SK-N-SH treated with all-trans-retinoic acid at 6 μM for 48 hours (cell line): ENCODE measurements at regions not wholly inside any gene's neighbourhood (a gene's known extent, or its start where the extent isn't known, plus 50 kb on each side); places are given as distances from the start of the nearest gene placed in this dataset.

Source experiments
- ATAC-seq: fragments of 200-7000 bp; cut with Tn5 transposase; 3 replicates; pipeline ENCODE4 v1.9.1; 2020; ENCODE audit warnings: mild to moderate bottlenecking, moderate library complexity
- ARNTL ChIP-seq: fragments of 450-650 bp; formaldehyde crosslinking; IDR thresholded peaks from 2 replicates; pipeline ENCODE4 v1.5.0; 2020; ENCODE audit warnings: low read depth, mild to moderate bottlenecking, moderate library complexity, borderline replicate concordance
- CSDC2 ChIP-seq: fragments of 250-450 bp; sonication (Bioruptor Pico); IDR thresholded peaks from 2 replicates; pipeline ENCODE4 v1.5.0; 2020; ENCODE audit warnings: mild to moderate bottlenecking, moderate library complexity
- ESRRG ChIP-seq: fragments of 250-450 bp; sonication (Bioruptor Pico); IDR thresholded peaks from 2 replicates; pipeline ENCODE4 v1.6.1; 2021; ENCODE audit warnings: mild to moderate bottlenecking
- GLIS3 ChIP-seq: fragments of 250-450 bp; sonication (Bioruptor Pico); IDR thresholded peaks from 2 replicates; pipeline ENCODE4 v1.5.0; 2020; ENCODE audit warnings: mild to moderate bottlenecking, moderate library complexity
- ISL1 ChIP-seq: fragments of 250-450 bp; sonication (Bioruptor Pico); IDR thresholded peaks from 2 replicates; pipeline ENCODE4 v2.1.2; 2022; ENCODE audit warnings: mild to moderate bottlenecking, moderate library complexity
- OSR1 ChIP-seq: fragments of 250-450 bp; sonication (Bioruptor Pico); IDR thresholded peaks from 2 replicates; pipeline ENCODE4 v1.8.0; 2022; ENCODE audit warnings: moderate library complexity, mild to moderate bottlenecking, inconsistent platforms
- PPARA ChIP-seq: fragments of 250-450 bp; sonication (Bioruptor Pico); IDR thresholded peaks from 2 replicates; pipeline ENCODE4 v1.5.0; 2020; ENCODE audit warnings: mild to moderate bottlenecking, borderline replicate concordance
- SNAI2 ChIP-seq: fragments of 250-450 bp; sonication (Bioruptor Pico); IDR thresholded peaks from 2 replicates; pipeline ENCODE4 v1.5.0; 2020; ENCODE audit warnings: mild to moderate bottlenecking, moderate library complexity
- TCF4 ChIP-seq: fragments of 250-450 bp; sonication (Bioruptor Pico); IDR thresholded peaks from 2 replicates; pipeline ENCODE4 v1.8.0; 2021; ENCODE audit warnings: mild to moderate bottlenecking, moderate library complexity, borderline replicate concordance
- TOX ChIP-seq: fragments of 250-450 bp; sonication (Bioruptor Pico); IDR thresholded peaks from 2 replicates; pipeline ENCODE4 v1.8.0; 2021; ENCODE audit warnings: mild to moderate bottlenecking, moderate library complexity, borderline replicate concordance
- ZC3H10 ChIP-seq: fragments of 250-450 bp; sonication (Bioruptor Pico); IDR thresholded peaks from 2 replicates; pipeline ENCODE4 v1.5.1; 2021; ENCODE audit warnings: mild to moderate bottlenecking, moderate library complexity
- ZFP3 ChIP-seq: fragments of 250-450 bp; sonication (Bioruptor Pico); IDR thresholded peaks from 2 replicates; pipeline ENCODE4 v1.5.0; 2020; ENCODE audit warnings: mild to moderate bottlenecking, moderate library complexity
- ZNF565 ChIP-seq: fragments of 450-650 bp; formaldehyde crosslinking; conservative IDR thresholded peaks from 2 replicates; pipeline ENCODE4 v1.5.0; 2020; ENCODE audit warnings: low read depth, mild to moderate bottlenecking, moderate library complexity
- ZNF70 ChIP-seq: fragments of 450-650 bp; formaldehyde crosslinking; IDR thresholded peaks from 2 replicates; pipeline ENCODE4 v1.5.0; 2020; ENCODE audit warnings: mild to moderate bottlenecking, moderate library complexity
- ZNF8 ChIP-seq: fragments of 450-650 bp; formaldehyde crosslinking; IDR thresholded peaks from 2 replicates; pipeline ENCODE4 v1.5.0; 2020; ENCODE audit warnings: mild to moderate bottlenecking, moderate library complexity
- TF ChIP-seq, protein P1 (sequence below): fragments of 250-450 bp; sonication (Bioruptor Pico); IDR thresholded peaks from 2 replicates; pipeline ENCODE4 v1.8.0; 2021; ENCODE audit warnings: low read depth, mild to moderate bottlenecking, moderate library complexity, borderline replicate concordance
- TF ChIP-seq, protein P2 (sequence below): fragments of 250-450 bp; sonication (Bioruptor Pico); IDR thresholded peaks from 2 replicates; pipeline ENCODE4 v1.8.0; 2020; ENCODE audit warnings: mild to moderate bottlenecking, moderate library complexity, borderline replicate concordance
- TF ChIP-seq, protein P3 (sequence below): fragments of 250-450 bp; sonication (Bioruptor Pico); IDR thresholded peaks from 2 replicates; pipeline ENCODE4 v1.5.0; 2020; ENCODE audit warnings: mild to moderate bottlenecking, moderate library complexity
- TF ChIP-seq, protein P4 (sequence below): fragments of 250-450 bp; sonication (Bioruptor Pico); IDR thresholded peaks from 2 replicates; pipeline ENCODE4 v1.5.1; 2021; ENCODE audit warnings: mild to moderate bottlenecking, moderate library complexity
- TF ChIP-seq, protein P5 (sequence below): fragments of 250-450 bp; sonication (Bioruptor Pico); IDR thresholded peaks from 2 replicates; pipeline ENCODE4 v1.5.1; 2020; ENCODE audit warnings: low read depth, mild to moderate bottlenecking, moderate library complexity

DNA sequence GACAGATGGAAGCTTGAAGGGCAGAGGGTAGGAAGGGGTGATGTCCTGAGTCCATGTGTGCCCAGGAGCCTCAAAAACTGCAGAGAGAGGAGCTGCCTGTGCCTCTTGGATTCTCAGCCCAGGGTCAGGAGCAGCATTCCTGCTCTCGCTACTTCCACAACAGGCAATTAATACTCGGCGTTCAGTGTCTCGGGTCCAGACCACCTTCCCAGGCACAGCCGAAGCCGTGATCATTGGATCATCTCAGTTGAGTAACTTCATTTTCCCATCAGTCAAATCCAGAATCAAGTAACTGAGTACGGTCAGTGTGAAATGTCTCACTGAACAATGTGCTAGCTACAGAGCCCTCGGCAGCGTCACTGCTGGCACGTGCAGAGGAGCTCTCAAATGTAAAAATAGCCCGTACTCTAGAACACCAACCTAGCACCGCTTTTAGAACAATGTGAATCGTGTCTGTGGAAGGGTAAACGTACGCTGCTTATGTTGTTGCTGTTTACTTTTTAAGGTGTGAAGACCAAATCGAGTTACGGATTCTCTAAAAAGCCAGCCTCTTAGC, 63.5 kb upstream of the IRX4 start:
- TF ChIP-seq ZC3H10 (CRISPR knock-in tag), result no peak
- TF ChIP-seq, protein P1, sequence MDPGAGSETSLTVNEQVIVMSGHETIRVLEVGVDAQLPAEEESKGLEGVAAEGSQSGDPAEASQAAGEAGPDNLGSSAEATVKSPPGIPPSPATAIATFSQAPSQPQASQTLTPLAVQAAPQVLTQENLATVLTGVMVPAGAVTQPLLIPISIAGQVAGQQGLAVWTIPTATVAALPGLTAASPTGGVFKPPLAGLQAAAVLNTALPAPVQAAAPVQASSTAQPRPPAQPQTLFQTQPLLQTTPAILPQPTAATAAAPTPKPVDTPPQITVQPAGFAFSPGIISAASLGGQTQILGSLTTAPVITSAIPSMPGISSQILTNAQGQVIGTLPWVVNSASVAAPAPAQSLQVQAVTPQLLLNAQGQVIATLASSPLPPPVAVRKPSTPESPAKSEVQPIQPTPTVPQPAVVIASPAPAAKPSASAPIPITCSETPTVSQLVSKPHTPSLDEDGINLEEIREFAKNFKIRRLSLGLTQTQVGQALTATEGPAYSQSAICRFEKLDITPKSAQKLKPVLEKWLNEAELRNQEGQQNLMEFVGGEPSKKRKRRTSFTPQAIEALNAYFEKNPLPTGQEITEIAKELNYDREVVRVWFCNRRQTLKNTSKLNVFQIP (CRISPR knock-in tag), result no peak
- TF ChIP-seq, protein P2, sequence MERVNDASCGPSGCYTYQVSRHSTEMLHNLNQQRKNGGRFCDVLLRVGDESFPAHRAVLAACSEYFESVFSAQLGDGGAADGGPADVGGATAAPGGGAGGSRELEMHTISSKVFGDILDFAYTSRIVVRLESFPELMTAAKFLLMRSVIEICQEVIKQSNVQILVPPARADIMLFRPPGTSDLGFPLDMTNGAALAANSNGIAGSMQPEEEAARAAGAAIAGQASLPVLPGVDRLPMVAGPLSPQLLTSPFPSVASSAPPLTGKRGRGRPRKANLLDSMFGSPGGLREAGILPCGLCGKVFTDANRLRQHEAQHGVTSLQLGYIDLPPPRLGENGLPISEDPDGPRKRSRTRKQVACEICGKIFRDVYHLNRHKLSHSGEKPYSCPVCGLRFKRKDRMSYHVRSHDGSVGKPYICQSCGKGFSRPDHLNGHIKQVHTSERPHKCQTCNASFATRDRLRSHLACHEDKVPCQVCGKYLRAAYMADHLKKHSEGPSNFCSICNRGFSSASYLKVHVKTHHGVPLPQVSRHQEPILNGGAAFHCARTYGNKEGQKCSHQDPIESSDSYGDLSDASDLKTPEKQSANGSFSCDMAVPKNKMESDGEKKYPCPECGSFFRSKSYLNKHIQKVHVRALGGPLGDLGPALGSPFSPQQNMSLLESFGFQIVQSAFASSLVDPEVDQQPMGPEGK (CRISPR knock-in tag), result no peak
- TF ChIP-seq, protein P3, sequence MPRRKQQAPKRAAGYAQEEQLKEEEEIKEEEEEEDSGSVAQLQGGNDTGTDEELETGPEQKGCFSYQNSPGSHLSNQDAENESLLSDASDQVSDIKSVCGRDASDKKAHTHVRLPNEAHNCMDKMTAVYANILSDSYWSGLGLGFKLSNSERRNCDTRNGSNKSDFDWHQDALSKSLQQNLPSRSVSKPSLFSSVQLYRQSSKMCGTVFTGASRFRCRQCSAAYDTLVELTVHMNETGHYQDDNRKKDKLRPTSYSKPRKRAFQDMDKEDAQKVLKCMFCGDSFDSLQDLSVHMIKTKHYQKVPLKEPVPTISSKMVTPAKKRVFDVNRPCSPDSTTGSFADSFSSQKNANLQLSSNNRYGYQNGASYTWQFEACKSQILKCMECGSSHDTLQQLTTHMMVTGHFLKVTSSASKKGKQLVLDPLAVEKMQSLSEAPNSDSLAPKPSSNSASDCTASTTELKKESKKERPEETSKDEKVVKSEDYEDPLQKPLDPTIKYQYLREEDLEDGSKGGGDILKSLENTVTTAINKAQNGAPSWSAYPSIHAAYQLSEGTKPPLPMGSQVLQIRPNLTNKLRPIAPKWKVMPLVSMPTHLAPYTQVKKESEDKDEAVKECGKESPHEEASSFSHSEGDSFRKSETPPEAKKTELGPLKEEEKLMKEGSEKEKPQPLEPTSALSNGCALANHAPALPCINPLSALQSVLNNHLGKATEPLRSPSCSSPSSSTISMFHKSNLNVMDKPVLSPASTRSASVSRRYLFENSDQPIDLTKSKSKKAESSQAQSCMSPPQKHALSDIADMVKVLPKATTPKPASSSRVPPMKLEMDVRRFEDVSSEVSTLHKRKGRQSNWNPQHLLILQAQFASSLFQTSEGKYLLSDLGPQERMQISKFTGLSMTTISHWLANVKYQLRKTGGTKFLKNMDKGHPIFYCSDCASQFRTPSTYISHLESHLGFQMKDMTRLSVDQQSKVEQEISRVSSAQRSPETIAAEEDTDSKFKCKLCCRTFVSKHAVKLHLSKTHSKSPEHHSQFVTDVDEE (CRISPR knock-in tag), result no peak
- no peak for TF ChIP-seq ISL1
- TF ChIP-seq ZNF8 (CRISPR knock-in tag), result no peak
- TF ChIP-seq, protein P4, sequence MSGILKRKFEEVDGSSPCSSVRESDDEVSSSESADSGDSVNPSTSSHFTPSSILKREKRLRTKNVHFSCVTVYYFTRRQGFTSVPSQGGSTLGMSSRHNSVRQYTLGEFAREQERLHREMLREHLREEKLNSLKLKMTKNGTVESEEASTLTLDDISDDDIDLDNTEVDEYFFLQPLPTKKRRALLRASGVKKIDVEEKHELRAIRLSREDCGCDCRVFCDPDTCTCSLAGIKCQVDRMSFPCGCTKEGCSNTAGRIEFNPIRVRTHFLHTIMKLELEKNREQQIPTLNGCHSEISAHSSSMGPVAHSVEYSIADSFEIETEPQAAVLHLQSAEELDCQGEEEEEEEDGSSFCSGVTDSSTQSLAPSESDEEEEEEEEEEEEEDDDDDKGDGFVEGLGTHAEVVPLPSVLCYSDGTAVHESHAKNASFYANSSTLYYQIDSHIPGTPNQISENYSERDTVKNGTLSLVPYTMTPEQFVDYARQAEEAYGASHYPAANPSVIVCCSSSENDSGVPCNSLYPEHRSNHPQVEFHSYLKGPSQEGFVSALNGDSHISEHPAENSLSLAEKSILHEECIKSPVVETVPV (CRISPR knock-in tag), result no peak
- no peak for TF ChIP-seq GLIS3
- TF ChIP-seq OSR1 (CRISPR knock-in tag), result no peak
- ATAC-seq, result no peak

DNA sequence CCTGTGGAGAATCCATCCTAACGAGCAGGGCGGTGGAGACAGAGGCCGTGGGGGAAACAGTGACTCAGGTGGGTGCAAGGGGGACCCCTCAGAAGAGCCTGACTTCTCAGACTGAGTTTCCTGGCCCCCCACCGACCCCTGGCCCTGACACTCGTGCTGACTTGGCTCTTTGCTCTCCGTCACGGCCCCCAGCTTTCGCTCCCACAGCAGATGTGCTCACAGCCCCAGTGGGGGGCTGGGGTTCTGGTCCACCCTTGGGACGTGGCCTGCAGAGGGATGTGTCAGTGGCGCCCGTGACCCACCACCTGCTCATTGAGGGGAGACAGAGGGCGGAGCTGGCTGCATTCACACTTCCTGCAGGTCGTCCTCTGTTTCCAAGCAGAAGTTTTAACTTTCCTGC, 62.9 kb upstream of the IRX4 start:
- TF ChIP-seq CSDC2 (CRISPR knock-in tag) (no peak), ZFP3 (CRISPR knock-in tag) (no peak), TCF4 (CRISPR knock-in tag) (no peak), ARNTL (no peak), ZNF70 (CRISPR knock-in tag) (no peak)
- ATAC-seq, result no peak

DNA sequence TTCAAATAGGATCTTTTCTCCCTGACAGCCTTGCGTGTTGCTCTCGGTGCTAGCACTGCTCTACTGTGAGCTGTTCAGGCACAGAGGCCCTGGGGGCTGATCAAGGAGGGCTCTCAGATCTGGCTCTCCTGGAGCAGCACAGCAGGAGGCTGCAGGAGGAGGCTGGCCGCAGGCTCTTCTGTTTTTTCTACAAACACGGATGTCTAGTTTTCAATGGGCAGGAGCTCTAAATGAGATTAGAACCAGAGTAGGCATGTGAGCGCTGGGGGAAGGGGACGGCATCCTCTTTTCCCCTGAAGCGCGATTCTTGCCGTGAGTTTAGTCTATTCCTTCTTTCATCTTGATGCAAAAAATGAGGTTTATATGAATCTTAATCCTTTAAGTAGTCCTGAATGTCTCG, 61.7 kb upstream of the IRX4 start:
- TF ChIP-seq ZC3H10 (CRISPR knock-in tag) (no peak), TCF4 (CRISPR knock-in tag) (no peak), ISL1 (no peak), TOX (CRISPR knock-in tag) (no peak), ZNF8 (CRISPR knock-in tag) (no peak), SNAI2 (CRISPR knock-in tag) (no peak), PPARA (CRISPR knock-in tag) (no peak), ZNF565 (CRISPR knock-in tag) (no peak), OSR1 (CRISPR knock-in tag) (no peak), ARNTL (no peak), ZNF70 (CRISPR knock-in tag) (no peak), ESRRG (CRISPR knock-in tag) (no peak)
- TF ChIP-seq, protein P1 (CRISPR knock-in tag), result no peak
- TF ChIP-seq, protein P5, sequence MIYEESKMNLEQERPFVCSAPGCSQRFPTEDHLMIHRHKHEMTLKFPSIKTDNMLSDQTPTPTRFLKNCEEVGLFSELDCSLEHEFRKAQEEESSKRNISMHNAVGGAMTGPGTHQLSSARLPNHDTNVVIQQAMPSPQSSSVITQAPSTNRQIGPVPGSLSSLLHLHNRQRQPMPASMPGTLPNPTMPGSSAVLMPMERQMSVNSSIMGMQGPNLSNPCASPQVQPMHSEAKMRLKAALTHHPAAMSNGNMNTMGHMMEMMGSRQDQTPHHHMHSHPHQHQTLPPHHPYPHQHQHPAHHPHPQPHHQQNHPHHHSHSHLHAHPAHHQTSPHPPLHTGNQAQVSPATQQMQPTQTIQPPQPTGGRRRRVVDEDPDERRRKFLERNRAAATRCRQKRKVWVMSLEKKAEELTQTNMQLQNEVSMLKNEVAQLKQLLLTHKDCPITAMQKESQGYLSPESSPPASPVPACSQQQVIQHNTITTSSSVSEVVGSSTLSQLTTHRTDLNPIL (CRISPR knock-in tag), result no peak
- TF ChIP-seq, protein P4 (CRISPR knock-in tag), result no peak
- no peak for ATAC-seq
